ENCODE measurements at regions not wholly inside any gene's neighbourhood (a gene's known extent, or its start where the extent isn't known, plus 50 kb on each side); places are given as distances from the start of the nearest gene placed in this dataset.
"Not testable (repeated sequence)": the region's sequence is repeated elsewhere in the genome, so short reads cannot be mapped to it uniquely, and the experiment has no call there.

GRCh38 chr5:130710596-130710995, 454.5 kb downstream of the HINT1 start:
- DNase-seq, result no peak

- DNase-seq, result no peak
Measured at GRCh38 chr5:130708754-130709153, 456.3 kb downstream of the HINT1 start.

- DNase-seq, result no peak
Measured at GRCh38 chr5:130706696-130707095, 458.4 kb downstream of the HINT1 start.

GRCh38 chr5:130705368-130705767, 459.7 kb downstream of the HINT1 start:
- DNase-seq, result no peak

- no peak for DNase-seq
Measured at GRCh38 chr5:130693509-130693908, 471.5 kb downstream of the HINT1 start.

GRCh38 chr5:130692770-130693169, 472.3 kb downstream of the HINT1 start:
- no peak for DNase-seq

- DNase-seq, result no peak
Measured at GRCh38 chr5:130689831-130690230, 475.2 kb downstream of the HINT1 start.

- DNase-seq, result no peak
Measured at GRCh38 chr5:130687085-130687733, 477.8 kb downstream of the HINT1 start.

GRCh38 chr5:130678637-130679036, 486.4 kb downstream of the HINT1 start:
- no peak for DNase-seq

- no peak for DNase-seq
Measured at GRCh38 chr5:130666462-130666861, 498.6 kb downstream of the HINT1 start.

GRCh38 chr5:130652176-130652575, 512.9 kb downstream of the HINT1 start:
- no peak for DNase-seq

- no peak for DNase-seq
Measured at GRCh38 chr5:130651440-130651839, 513.6 kb downstream of the HINT1 start.

- DNase-seq, result no peak
Measured at GRCh38 chr5:130643321-130643720, 521.7 kb downstream of the HINT1 start.

- DNase-seq, result no peak
Measured at GRCh38 chr5:130642461-130642860, 522.6 kb downstream of the HINT1 start.

GRCh38 chr5:130627145-130627544, 537.9 kb downstream of the HINT1 start:
- DNase-seq, result no peak

GRCh38 chr5:130624805-130625204, 540.3 kb downstream of the HINT1 start:
- DNase-seq, result no peak

GRCh38 chr5:130616161-130616560, 548.9 kb downstream of the HINT1 start:
- no peak for DNase-seq

- DNase-seq, result no peak
Measured at GRCh38 chr5:130605234-130605633, 559.8 kb downstream of the HINT1 start.

GRCh38 chr5:130596647-130597046, 568.4 kb downstream of the HINT1 start:
- DNase-seq, result not testable (repeated sequence)

- no peak for DNase-seq
Measured at GRCh38 chr5:130580264-130580663, 584.8 kb downstream of the HINT1 start.

- no peak for DNase-seq
Measured at GRCh38 chr5:130578354-130578753, 586.7 kb downstream of the HINT1 start.

- DNase-seq, result no peak
Measured at GRCh38 chr5:130571076-130571475, 594.0 kb downstream of the HINT1 start.

- DNase-seq, result no peak
Measured at GRCh38 chr5:130568791-130569190, 596.3 kb downstream of the HINT1 start.

- no peak for DNase-seq
Measured at GRCh38 chr5:130555429-130555828, 609.6 kb downstream of the HINT1 start.

GRCh38 chr5:130550562-130550928, 614.5 kb downstream of the HINT1 start:
- DNase-seq, result no peak

Measured in C1 segment of cervical spinal cord (tissue), 14 donors.